ENCODE measurements at regions not wholly inside any gene's neighbourhood (a gene's known extent, or its start where the extent isn't known, plus 50 kb on each side); places are given as distances from the start of the nearest gene placed in this dataset.

DNA sequence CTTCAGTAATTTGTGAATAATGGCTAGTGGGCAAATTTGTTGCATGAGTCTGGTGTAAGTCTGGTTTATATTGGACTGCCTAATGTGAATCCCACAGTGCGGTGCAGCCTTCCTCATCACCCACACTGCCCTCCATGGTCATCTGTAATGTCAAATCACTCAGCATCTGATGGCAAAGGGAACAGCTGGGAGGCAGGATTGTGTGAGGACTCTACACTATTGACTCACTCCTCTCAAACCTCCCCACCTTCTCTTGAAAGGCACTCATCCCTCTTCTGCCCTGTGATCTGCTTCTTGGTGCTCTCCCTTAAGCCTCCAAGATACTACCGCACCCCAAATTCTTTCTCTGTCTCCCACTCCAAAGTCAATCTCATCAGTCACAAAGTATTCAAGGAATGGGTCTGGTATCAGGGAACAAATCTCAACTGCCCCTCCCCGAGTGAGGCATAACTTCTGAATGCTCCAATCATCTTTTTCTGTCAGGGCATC lies 146.0 kb upstream of the BEND6 start:
- H3K9me3 ChIP-seq, result no peaks in the 10 kb centered on the region
- no peaks in the 10 kb centered on the region for H3K36me3 ChIP-seq
- H3K4me3 ChIP-seq, result no peak overlapping the region
- H3K4me1 ChIP-seq, result peaks cover 23 to 33% (median 25%) of the 10 kb centered on the region in 4 donors
- no peaks in the 10 kb centered on the region for H3K27me3 ChIP-seq
- 95% methylated on average over 3 of the region's 3 CpGs for WGBS
- TF ChIP-seq, protein P1, sequence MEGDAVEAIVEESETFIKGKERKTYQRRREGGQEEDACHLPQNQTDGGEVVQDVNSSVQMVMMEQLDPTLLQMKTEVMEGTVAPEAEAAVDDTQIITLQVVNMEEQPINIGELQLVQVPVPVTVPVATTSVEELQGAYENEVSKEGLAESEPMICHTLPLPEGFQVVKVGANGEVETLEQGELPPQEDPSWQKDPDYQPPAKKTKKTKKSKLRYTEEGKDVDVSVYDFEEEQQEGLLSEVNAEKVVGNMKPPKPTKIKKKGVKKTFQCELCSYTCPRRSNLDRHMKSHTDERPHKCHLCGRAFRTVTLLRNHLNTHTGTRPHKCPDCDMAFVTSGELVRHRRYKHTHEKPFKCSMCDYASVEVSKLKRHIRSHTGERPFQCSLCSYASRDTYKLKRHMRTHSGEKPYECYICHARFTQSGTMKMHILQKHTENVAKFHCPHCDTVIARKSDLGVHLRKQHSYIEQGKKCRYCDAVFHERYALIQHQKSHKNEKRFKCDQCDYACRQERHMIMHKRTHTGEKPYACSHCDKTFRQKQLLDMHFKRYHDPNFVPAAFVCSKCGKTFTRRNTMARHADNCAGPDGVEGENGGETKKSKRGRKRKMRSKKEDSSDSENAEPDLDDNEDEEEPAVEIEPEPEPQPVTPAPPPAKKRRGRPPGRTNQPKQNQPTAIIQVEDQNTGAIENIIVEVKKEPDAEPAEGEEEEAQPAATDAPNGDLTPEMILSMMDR (IDR thresholded peaks at IDR 0.05), result no peak
- TF ChIP-seq EP300 (IDR thresholded peaks at IDR 0.05) (no peak), POLR2AphosphoS5 (IDR thresholded peaks at IDR 0.05) (no peak), POLR2A (IDR thresholded peaks at IDR 0.05; ENCODE audit: low read depth) (no peak)
- DNase-seq (ENCODE audit: extremely low spot score), result no peak
- H3K27ac ChIP-seq (replicated peaks in 1 of 4), result no peak overlapping the region
- intact Hi-C loops (cut with DNase I), result no loop called here

DNA sequence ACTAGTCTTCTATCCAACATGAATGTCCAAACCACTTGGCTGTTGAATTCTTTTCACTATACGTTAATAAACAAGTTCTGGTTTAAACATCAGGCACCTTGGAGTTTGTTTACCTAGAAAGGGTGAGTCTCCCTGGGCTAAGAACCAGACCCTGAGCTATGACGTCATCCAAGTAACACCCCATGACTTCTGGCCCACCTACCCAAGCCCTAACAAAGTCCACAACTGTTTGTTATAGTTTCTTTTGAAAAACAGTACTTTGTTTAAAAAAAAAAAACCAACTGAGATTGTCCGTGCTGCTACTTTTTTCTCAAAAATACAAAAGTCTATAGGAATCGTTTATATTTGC lies 146.9 kb upstream of the BEND6 start:
- Histone ChIP-seq H3K36me3 (no peaks in the 10 kb centered on the region), H3K27ac (replicated peaks in 1 of 4) (no peak overlapping the region), H3K4me3 (no peak overlapping the region), H3K27me3 (no peaks in the 10 kb centered on the region), H3K4me1 (peaks cover 27 to 40% (median 30%) of the 10 kb centered on the region in 4 donors), H3K9me3 (no peaks in the 10 kb centered on the region)
- intact Hi-C loops (cut with DNase I), result no loop called here
- 72% methylated on average over 4 of the region's 4 CpGs for WGBS
- no peak for DNase-seq (ENCODE audit: extremely low spot score)
- TF ChIP-seq, protein P1 (IDR thresholded peaks at IDR 0.05), result no peak
- no peak for TF ChIP-seq EP300 (IDR thresholded peaks at IDR 0.05)

DNA sequence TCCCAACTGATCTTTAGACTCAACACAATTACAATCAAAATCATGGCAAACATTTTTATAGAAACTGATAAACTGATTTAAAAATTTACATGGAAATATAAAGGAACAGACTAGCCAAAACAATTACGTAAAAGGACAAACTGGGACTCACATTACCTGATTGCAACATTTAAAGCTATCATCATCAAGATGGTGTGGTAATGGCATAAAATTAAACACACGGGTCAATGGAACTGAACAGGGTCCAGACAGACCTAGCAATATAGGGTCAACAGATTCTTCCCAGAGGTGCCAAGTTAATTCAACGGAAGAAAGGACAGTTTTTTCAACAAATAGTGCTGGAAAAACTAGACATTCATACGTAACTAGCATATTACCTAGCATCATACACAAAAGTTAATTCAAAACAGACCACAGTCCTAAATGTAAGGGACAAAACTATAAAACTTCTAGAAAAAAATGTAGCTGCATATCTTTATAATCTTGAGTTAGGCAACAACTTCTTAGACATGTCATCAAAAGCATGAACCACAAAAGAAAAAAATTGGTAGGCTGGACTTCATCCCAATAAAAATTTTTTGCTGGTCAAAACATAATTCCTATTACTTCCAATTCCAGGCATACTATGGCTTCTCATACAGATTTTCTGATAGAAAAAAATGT lies 147.4 kb upstream of the BEND6 start:
- intact Hi-C loops (cut with DNase I), result no loop called here
- TF ChIP-seq EP300 (IDR thresholded peaks at IDR 0.05) (no peak), POLR2AphosphoS5 (IDR thresholded peaks at IDR 0.05) (no peak), POLR2A (IDR thresholded peaks at IDR 0.05; ENCODE audit: low read depth) (no peak)
- TF ChIP-seq, protein P1 (IDR thresholded peaks at IDR 0.05), result no peak
- 92% methylated on average over 4 of the region's 4 CpGs for WGBS
- H3K27ac ChIP-seq (replicated peaks in 1 of 4), result no peak overlapping the region
- H3K4me3 ChIP-seq, result no peak overlapping the region
- H3K4me1 ChIP-seq, result peaks cover 32 to 45% (median 35%) of the 10 kb centered on the region in 4 donors
- no peaks in the 10 kb centered on the region for H3K27me3 ChIP-seq
- H3K36me3 ChIP-seq, result no peaks in the 10 kb centered on the region
- H3K9me3 ChIP-seq, result no peaks in the 10 kb centered on the region
- no peak for DNase-seq (ENCODE audit: extremely low spot score)

DNA sequence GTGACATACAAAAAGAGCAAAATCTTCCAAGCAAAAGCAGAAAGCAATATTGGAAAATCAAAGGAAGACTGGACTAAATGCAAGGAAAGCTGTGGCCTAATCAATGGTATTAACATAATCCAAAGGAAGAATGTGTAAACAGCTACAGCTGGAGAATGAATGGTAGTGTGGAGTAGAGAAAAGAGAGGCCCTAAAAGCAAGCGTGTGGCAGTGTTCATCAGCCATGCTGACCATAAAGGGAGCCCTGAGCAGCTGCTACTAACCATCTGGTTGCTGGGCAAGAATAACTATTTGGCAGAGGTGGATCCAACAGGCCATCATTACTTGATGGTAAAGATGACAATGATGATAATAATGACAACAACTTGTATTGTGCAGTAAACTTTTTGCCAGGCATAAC lies 148.5 kb upstream of the BEND6 start:
- intact Hi-C loops (cut with DNase I), result no loop called here
- Histone ChIP-seq H3K27ac (replicated peaks in 1 of 4) (no peak overlapping the region), H3K4me3 (no peak overlapping the region), H3K9me3 (no peaks in the 10 kb centered on the region), H3K27me3 (no peaks in the 10 kb centered on the region), H3K36me3 (no peaks in the 10 kb centered on the region), H3K4me1 (peaks cover 28 to 43% (median 34%) of the 10 kb centered on the region in 4 donors)
- DNase-seq (ENCODE audit: extremely low spot score), result no peak
- whole genome bisulfite sequencing, result 68% methylated on average over 1 of the region's 1 CpG
- TF ChIP-seq POLR2A (IDR thresholded peaks at IDR 0.05; ENCODE audit: low read depth) (no peak), EP300 (IDR thresholded peaks at IDR 0.05) (no peak), POLR2AphosphoS5 (IDR thresholded peaks at IDR 0.05) (no peak)
- TF ChIP-seq, protein P1 (IDR thresholded peaks at IDR 0.05), result no peak

DNA sequence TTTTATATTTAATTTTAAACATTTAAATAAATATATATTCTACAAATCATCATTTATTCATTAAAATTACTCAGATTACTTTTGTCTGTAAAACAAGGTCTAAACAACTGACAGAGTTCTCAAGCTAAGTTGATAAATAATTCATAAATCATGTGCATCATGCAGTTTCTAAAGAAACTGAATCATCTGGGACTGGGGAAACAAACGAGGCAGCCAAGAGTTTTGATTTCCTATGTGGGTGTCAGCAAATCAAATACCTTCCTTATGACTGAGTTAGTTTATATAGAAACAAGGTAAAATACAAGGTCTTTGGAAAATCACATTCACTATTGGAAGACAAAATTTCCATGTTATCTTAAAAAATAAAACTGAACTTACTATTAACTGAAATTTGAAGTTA lies 149.9 kb upstream of the BEND6 start:
- no peak for DNase-seq (ENCODE audit: extremely low spot score)
- Histone ChIP-seq H3K36me3 (no peaks in the 10 kb centered on the region), H3K4me1 (peaks cover 28 to 40% (median 34%) of the 10 kb centered on the region in 4 donors), H3K27me3 (no peaks in the 10 kb centered on the region), H3K4me3 (no peak overlapping the region), H3K9me3 (no peaks in the 10 kb centered on the region), H3K27ac (replicated peaks in 1 of 4) (no peak overlapping the region)
- intact Hi-C loops (cut with DNase I), result no loop called here
- TF ChIP-seq, protein P1 (IDR thresholded peaks at IDR 0.05), result no peak
- TF ChIP-seq POLR2A (IDR thresholded peaks at IDR 0.05; ENCODE audit: low read depth) (no peak), EP300 (IDR thresholded peaks at IDR 0.05) (no peak), POLR2AphosphoS5 (IDR thresholded peaks at IDR 0.05) (no peak)
- 11% methylated on average over 1 of the region's 1 CpG for WGBS
